Caco-2 (cell line): ENCODE measurements at regions not wholly inside any gene's neighbourhood (a gene's known extent, or its start where the extent isn't known, plus 50 kb on each side); places are given as distances from the start of the nearest gene placed in this dataset.

ENCODE experiments used
- BruUV-seq: library from RNA; stranded (reverse); fragments of 400-500 nt; replicated peaks from 2 replicates; lab custom pipeline; 2021; lab: Mats Ljungman, UMichigan
- CTCF ChIA-PET: fragments of 300-600 bp; sonication (Branson Sonifier 250); formaldehyde crosslinking; loops from one replicate; lab custom pipeline; 2022; ENCODE audit warnings: antibody characterized with exemption; lab: Charles Lee
- POLR2A ChIA-PET: fragments of 300-600 bp; sonication (Branson Sonifier 250); formaldehyde crosslinking; loops from one replicate; lab custom pipeline; 2022; ENCODE audit warnings: antibody characterized with exemption; lab: Charles Lee
- DNase-seq, 2 experiments: peaks; one replicate each; pipeline versions ENCODE4 v3.0.0 to v3.0.0-alpha.2; 2020 to 2022
- H3K27me3 ChIP-seq: replicated peaks from 2 replicates; pipeline ENCODE4 v1.6.0; 2011; ENCODE audit warnings: low read length; ENCODE audit not compliant: control insufficient read depth, insufficient read depth
- H3K36me3 ChIP-seq: 2 replicates; pipeline ENCODE4 v1.5.1; 2011; ENCODE audit warnings: low read length; ENCODE audit not compliant: control insufficient read depth, insufficient read depth
- H3K4me1 ChIP-seq: fragments of 250-450 bp; sonication (Bioruptor Pico); 2 replicates; pipeline ENCODE4 v1.5.1; 2020; ENCODE audit warnings: mild to moderate bottlenecking
- H3K4me3 ChIP-seq: 2 replicates; pipeline ENCODE4 v1.5.1; 2011; ENCODE audit warnings: low read depth, mild to moderate bottlenecking, control low read depth, low read length
- H3K9me3 ChIP-seq: fragments of 250-450 bp; sonication (Bioruptor Pico); 2 replicates; pipeline ENCODE4 v1.5.1; 2020; ENCODE audit warnings: mild to moderate bottlenecking, moderate library complexity
- H3K27ac Mint-ChIP-seq: one replicate; pipeline ENCODE4 v1.8.0; 2022; ENCODE audit warnings: mixed read lengths; ENCODE audit not compliant: unreplicated experiment
- H3K27me3 Mint-ChIP-seq: one replicate; pipeline ENCODE4 v1.8.0; 2022; ENCODE audit warnings: mixed read lengths; ENCODE audit not compliant: insufficient read depth, unreplicated experiment
- H3K36me3 Mint-ChIP-seq: one replicate; pipeline ENCODE4 v1.8.0; 2022; ENCODE audit warnings: mild to moderate bottlenecking, mixed read lengths; ENCODE audit not compliant: insufficient read depth, unreplicated experiment
- H3K4me1 Mint-ChIP-seq: one replicate; pipeline ENCODE4 v1.8.0; 2022; ENCODE audit warnings: low read depth, mixed read lengths; ENCODE audit not compliant: unreplicated experiment
- H3K4me3 Mint-ChIP-seq: one replicate; pipeline ENCODE4 v1.8.0; 2022; ENCODE audit warnings: mild to moderate bottlenecking, moderate library complexity, mixed read lengths; ENCODE audit not compliant: unreplicated experiment
- H3K9me3 Mint-ChIP-seq: one replicate; pipeline ENCODE4 v1.8.0; 2022; ENCODE audit warnings: mixed read lengths; ENCODE audit not compliant: unreplicated experiment
- intact Hi-C: fragments of 100-400 bp; cut with micrococcal nuclease; formaldehyde crosslinking; loops from one replicate; pipeline ENCODE4 v1.10.0; 2022; ENCODE audit not compliant: unreplicated experiment
- TF ChIP-seq, protein P1 (sequence below), 2 experiments: fragments of 200-600 bp in 1 of 2; IDR thresholded peaks; 1 replicate in 1 of 2; 2 replicates in 1 of 2; pipeline versions ENCODE4 v1.5.1 to v1.8.0; 2011 to 2022; ENCODE audit warnings: antibody characterized with exemption in 1 of 2, control low read depth in 1 of 2, inconsistent platforms in 1 of 2, low read depth in 1 of 2, low read length in 1 of 2, mild to moderate bottlenecking in 1 of 2, moderate library complexity in 1 of 2; ENCODE audit not compliant: insufficient read depth in 1 of 2, severe bottlenecking in 1 of 2, unreplicated experiment in 1 of 2

DNA sequence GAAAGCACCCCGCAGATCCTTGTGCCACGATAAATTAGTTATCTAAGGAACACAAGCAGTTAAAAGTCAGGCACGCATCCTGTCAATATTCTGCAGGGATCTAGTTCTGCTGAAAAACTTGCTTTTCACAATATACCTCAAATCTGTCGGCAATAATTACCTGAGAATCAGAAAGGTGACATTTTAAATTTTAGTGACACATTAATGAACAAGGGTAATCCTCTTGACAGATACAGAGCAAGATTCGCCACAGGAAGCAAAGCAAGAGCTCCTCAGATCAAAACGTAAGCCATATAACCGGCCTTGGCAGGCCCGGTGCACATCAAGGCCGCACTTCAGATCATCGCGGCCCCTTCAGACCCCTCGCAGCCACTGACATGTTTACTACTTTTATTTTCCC is 185.7 kb downstream of the ATPSCKMT start:
- no peaks in the 10 kb centered on the region for H3K36me3 ChIP-seq
- POLR2A ChIA-PET, result no interaction called here
- no TSS peak for BruUV-seq

DNA sequence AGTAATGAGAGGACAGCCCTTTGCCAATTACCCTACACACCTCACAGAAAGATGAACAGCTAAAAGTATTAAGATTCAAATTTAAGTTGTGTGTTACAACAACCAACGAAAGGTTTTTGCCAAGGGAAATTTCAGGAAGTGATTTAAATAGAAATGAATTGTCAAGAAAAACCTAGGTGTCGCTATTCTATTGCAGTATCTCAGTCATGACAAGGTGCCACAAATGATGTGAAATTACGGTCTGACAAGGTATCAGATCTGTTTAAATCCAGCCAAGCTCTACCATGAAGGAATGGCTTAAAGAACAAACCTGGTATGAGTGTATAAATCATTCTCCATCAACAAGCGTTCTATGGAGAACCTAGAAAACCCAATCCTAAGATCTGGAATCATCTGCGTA is 189.7 kb downstream of the ATPSCKMT start:
- no peak overlapping the region for H3K4me3 ChIP-seq
- H3K27me3 ChIP-seq, result no peaks in the 10 kb centered on the region
- Mint-ChIP-seq H3K4me1 (peaks cover 13% of the 10 kb centered on the region), H3K4me3 (no peak overlapping the region), H3K36me3 (no peaks in the 10 kb centered on the region), H3K9me3 (peaks cover 13% of the 10 kb centered on the region), H3K27me3 (peaks cover 6% of the 10 kb centered on the region), H3K27ac (no peak overlapping the region)
- ChIA-PET CTCF (no interaction called here), POLR2A (no interaction called here)
- DNase-seq, result no peak
- H3K4me1 ChIP-seq, result peaks cover 15% of the 10 kb centered on the region
- no TSS peak for BruUV-seq
- intact Hi-C loops, result no loop called here
- TF ChIP-seq, protein P1, sequence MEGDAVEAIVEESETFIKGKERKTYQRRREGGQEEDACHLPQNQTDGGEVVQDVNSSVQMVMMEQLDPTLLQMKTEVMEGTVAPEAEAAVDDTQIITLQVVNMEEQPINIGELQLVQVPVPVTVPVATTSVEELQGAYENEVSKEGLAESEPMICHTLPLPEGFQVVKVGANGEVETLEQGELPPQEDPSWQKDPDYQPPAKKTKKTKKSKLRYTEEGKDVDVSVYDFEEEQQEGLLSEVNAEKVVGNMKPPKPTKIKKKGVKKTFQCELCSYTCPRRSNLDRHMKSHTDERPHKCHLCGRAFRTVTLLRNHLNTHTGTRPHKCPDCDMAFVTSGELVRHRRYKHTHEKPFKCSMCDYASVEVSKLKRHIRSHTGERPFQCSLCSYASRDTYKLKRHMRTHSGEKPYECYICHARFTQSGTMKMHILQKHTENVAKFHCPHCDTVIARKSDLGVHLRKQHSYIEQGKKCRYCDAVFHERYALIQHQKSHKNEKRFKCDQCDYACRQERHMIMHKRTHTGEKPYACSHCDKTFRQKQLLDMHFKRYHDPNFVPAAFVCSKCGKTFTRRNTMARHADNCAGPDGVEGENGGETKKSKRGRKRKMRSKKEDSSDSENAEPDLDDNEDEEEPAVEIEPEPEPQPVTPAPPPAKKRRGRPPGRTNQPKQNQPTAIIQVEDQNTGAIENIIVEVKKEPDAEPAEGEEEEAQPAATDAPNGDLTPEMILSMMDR (IDR thresholded peaks at IDR 0.05; ENCODE audit: insufficient read depth in 1 of 2, low read depth in 1 of 2, low read length in 1 of 2, severe bottlenecking in 1 of 2, unreplicated experiment in 1 of 2), result no peak
- H3K9me3 ChIP-seq, result 0 out of 2 replicates have a peak, but pooled peaks cover 2% of the 10 kb centered on the region
- no peaks in the 10 kb centered on the region for H3K36me3 ChIP-seq

More for the DNA sequence above, 185.7 kb downstream of the ATPSCKMT start:
- H3K4me3 ChIP-seq, result no peak overlapping the region
- H3K36me3 Mint-ChIP-seq, result no peaks in the 10 kb centered on the region
- TF ChIP-seq, protein P1 (IDR thresholded peaks at IDR 0.05; ENCODE audit: insufficient read depth in 1 of 2, low read depth in 1 of 2, low read length in 1 of 2, severe bottlenecking in 1 of 2, unreplicated experiment in 1 of 2), result no peak
- H3K9me3 Mint-ChIP-seq, result no peaks in the 10 kb centered on the region
- H3K27me3 Mint-ChIP-seq, result no peaks in the 10 kb centered on the region
- CTCF ChIA-PET, result interaction anchor here (0.6 kb wide), 1 partner anchor 153 kb away, joined by 3 read pairs; no protein-coding TSS in a partner anchor
- no peaks in the 10 kb centered on the region for H3K27me3 ChIP-seq
- no peak overlapping the region for H3K4me3 Mint-ChIP-seq
- H3K9me3 ChIP-seq, result no peaks in the 10 kb centered on the region
- no peak for DNase-seq
- intact Hi-C loops, result no loop called here
- no peak overlapping the region for H3K27ac Mint-ChIP-seq
- H3K4me1 ChIP-seq, result no peaks in the 10 kb centered on the region
- no peaks in the 10 kb centered on the region for H3K4me1 Mint-ChIP-seq

DNA sequence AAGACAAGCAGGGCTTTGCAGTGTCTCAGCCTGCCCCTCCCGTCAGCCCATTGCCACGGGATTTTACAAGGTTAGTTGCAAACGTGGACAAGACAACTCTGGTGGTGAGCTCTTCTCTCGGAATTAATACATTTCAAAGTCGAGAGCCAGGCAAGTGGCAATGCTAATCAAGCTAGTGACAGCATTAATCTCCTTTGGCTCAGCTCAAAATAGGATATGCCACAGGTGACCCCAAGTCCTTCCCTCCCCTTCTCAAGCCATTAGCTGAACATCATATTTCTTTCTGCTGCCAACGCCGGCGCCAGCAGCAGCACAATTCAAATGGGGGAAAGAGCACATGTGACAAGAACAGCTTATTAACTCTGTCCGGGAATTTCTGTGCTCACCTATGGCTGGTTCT is 190.1 kb downstream of the ATPSCKMT start:
- DNase-seq, result no peak
- H3K4me1 Mint-ChIP-seq, result peaks cover 13% of the 10 kb centered on the region
- no peaks in the 10 kb centered on the region for H3K36me3 ChIP-seq
- intact Hi-C loops, result no loop called here
- no peak overlapping the region for H3K4me3 ChIP-seq
- CTCF ChIA-PET, result no interaction called here
- H3K4me3 Mint-ChIP-seq, result no peak overlapping the region
- POLR2A ChIA-PET, result no interaction called here
- H3K9me3 Mint-ChIP-seq, result peaks cover 15% of the 10 kb centered on the region
- TF ChIP-seq, protein P1 (IDR thresholded peaks at IDR 0.05; ENCODE audit: insufficient read depth in 1 of 2, low read depth in 1 of 2, low read length in 1 of 2, severe bottlenecking in 1 of 2, unreplicated experiment in 1 of 2), result no peak
- peaks cover 15% of the 10 kb centered on the region for H3K4me1 ChIP-seq
- BruUV-seq, result no TSS peak
- no peaks in the 10 kb centered on the region for H3K36me3 Mint-ChIP-seq
- H3K27me3 Mint-ChIP-seq, result peaks cover 6% of the 10 kb centered on the region
- H3K27me3 ChIP-seq, result no peaks in the 10 kb centered on the region
- H3K27ac Mint-ChIP-seq, result no peak overlapping the region
- 0 out of 2 replicates have a peak, but pooled peaks cover 2% of the 10 kb centered on the region for H3K9me3 ChIP-seq
